ENCODE measurements at regions not wholly inside any gene's neighbourhood (a gene's known extent, or its start where the extent isn't known, plus 50 kb on each side); places are given as distances from the start of the nearest gene placed in this dataset.
"Not testable (repeated sequence)": the region's sequence is repeated elsewhere in the genome, so short reads cannot be mapped to it uniquely, and the experiment has no call there.

- no peaks in the 10 kb centered on the region for H3K36me3 ChIP-seq (ENCODE audit: control insufficient read depth, insufficient read depth, low read length)
- H3K9me3 ChIP-seq (ENCODE audit: control insufficient read depth, insufficient read depth, low read depth, low read length) = peaks cover 2% of the 10 kb centered on the region; the same call in 1 of the 2 replicates
- H3K9ac ChIP-seq (ENCODE audit: low read length) = no peak overlapping the region
- no peak overlapping the region for H3K27ac ChIP-seq (ENCODE audit: low read depth, low read length)
- H3K4me3 ChIP-seq (ENCODE audit: low read depth, low read length) = no peak overlapping the region
- H3K27me3 ChIP-seq (ENCODE audit: control insufficient read depth, insufficient read depth, low read length) = no peaks in the 10 kb centered on the region
- no peaks in the 10 kb centered on the region for H3K4me1 ChIP-seq (ENCODE audit: control insufficient read depth, insufficient read depth, low read length)
Observed at GRCh38 chr13:39916330-39916729, 260.9 kb downstream of the COG6 start.

GRCh38 chr13:39918620-39919236 is 263.3 kb downstream of the COG6 start:
- Histone ChIP-seq H3K4me3 (ENCODE audit: low read depth, low read length) (no peak overlapping the region), H3K27me3 (ENCODE audit: control insufficient read depth, insufficient read depth, low read length) (no peaks in the 10 kb centered on the region), H3K9ac (ENCODE audit: low read length) (no peak overlapping the region), H3K27ac (ENCODE audit: low read depth, low read length) (no peak overlapping the region), H3K36me3 (ENCODE audit: control insufficient read depth, insufficient read depth, low read length) (no peaks in the 10 kb centered on the region), H3K9me3 (ENCODE audit: control insufficient read depth, insufficient read depth, low read depth, low read length) (peaks cover 3% of the 10 kb centered on the region; the same call in 1 of the 2 replicates), H3K4me1 (ENCODE audit: control insufficient read depth, insufficient read depth, low read length) (no peaks in the 10 kb centered on the region)

GRCh38 chr13:39920613-39921012 is 265.2 kb downstream of the COG6 start:
- Histone ChIP-seq H3K36me3 (ENCODE audit: control insufficient read depth, insufficient read depth, low read length) (no peaks in the 10 kb centered on the region), H3K9me3 (ENCODE audit: control insufficient read depth, insufficient read depth, low read depth, low read length) (peaks cover 3% of the 10 kb centered on the region; the same call in 1 of the 2 replicates), H3K4me3 (ENCODE audit: low read depth, low read length) (no peak overlapping the region), H3K9ac (ENCODE audit: low read length) (no peak overlapping the region), H3K4me1 (ENCODE audit: control insufficient read depth, insufficient read depth, low read length) (no peaks in the 10 kb centered on the region), H3K27ac (ENCODE audit: low read depth, low read length) (no peak overlapping the region), H3K27me3 (ENCODE audit: control insufficient read depth, insufficient read depth, low read length) (no peaks in the 10 kb centered on the region)

GRCh38 chr13:39926345-39926744 is 270.9 kb downstream of the COG6 start:
- no peaks in the 10 kb centered on the region for H3K27me3 ChIP-seq (ENCODE audit: control insufficient read depth, insufficient read depth, low read length)
- H3K4me3 ChIP-seq (ENCODE audit: low read depth, low read length) = no peak overlapping the region
- no peaks in the 10 kb centered on the region for H3K36me3 ChIP-seq (ENCODE audit: control insufficient read depth, insufficient read depth, low read length)
- no peak overlapping the region for H3K27ac ChIP-seq (ENCODE audit: low read depth, low read length)
- H3K4me1 ChIP-seq (ENCODE audit: control insufficient read depth, insufficient read depth, low read length) = peaks cover under 1% of the 10 kb centered on the region; the same call in 1 of the 2 replicates
- H3K9ac ChIP-seq (ENCODE audit: low read length) = no peak overlapping the region
- peaks cover under 1% of the 10 kb centered on the region; the same call in 1 of the 2 replicates for H3K9me3 ChIP-seq (ENCODE audit: control insufficient read depth, insufficient read depth, low read depth, low read length)

GRCh38 chr13:39928261-39928660 is 272.8 kb downstream of the COG6 start:
- no peaks in the 10 kb centered on the region for H3K36me3 ChIP-seq (ENCODE audit: control insufficient read depth, insufficient read depth, low read length)
- H3K9me3 ChIP-seq (ENCODE audit: control insufficient read depth, insufficient read depth, low read depth, low read length) = no peaks in the 10 kb centered on the region
- no peak overlapping the region for H3K9ac ChIP-seq (ENCODE audit: low read length)
- H3K27me3 ChIP-seq (ENCODE audit: control insufficient read depth, insufficient read depth, low read length) = no peaks in the 10 kb centered on the region
- H3K4me3 ChIP-seq (ENCODE audit: low read depth, low read length) = no peak overlapping the region
- peaks cover 4% of the 10 kb centered on the region; the same call in 1 of the 2 replicates for H3K4me1 ChIP-seq (ENCODE audit: control insufficient read depth, insufficient read depth, low read length)
- no peak overlapping the region for H3K27ac ChIP-seq (ENCODE audit: low read depth, low read length)

- Histone ChIP-seq H3K36me3 (ENCODE audit: control insufficient read depth, insufficient read depth, low read length) (no peaks in the 10 kb centered on the region), H3K4me3 (ENCODE audit: low read depth, low read length) (no peak overlapping the region), H3K9me3 (ENCODE audit: control insufficient read depth, insufficient read depth, low read depth, low read length) (no peaks in the 10 kb centered on the region), H3K27me3 (ENCODE audit: control insufficient read depth, insufficient read depth, low read length) (no peaks in the 10 kb centered on the region), H3K9ac (ENCODE audit: low read length) (no peak overlapping the region), H3K4me1 (ENCODE audit: control insufficient read depth, insufficient read depth, low read length) (peaks cover 4% of the 10 kb centered on the region; the same call in 1 of the 2 replicates), H3K27ac (ENCODE audit: low read depth, low read length) (no peak overlapping the region)
Observed at GRCh38 chr13:39929583-39929982, 274.1 kb downstream of the COG6 start.

GRCh38 chr13:39930060-39930459 is 274.6 kb downstream of the COG6 start:
- Histone ChIP-seq H3K9ac (ENCODE audit: low read length) (no peak overlapping the region), H3K9me3 (ENCODE audit: control insufficient read depth, insufficient read depth, low read depth, low read length) (no peaks in the 10 kb centered on the region), H3K4me3 (ENCODE audit: low read depth, low read length) (no peak overlapping the region), H3K27me3 (ENCODE audit: control insufficient read depth, insufficient read depth, low read length) (no peaks in the 10 kb centered on the region), H3K36me3 (ENCODE audit: control insufficient read depth, insufficient read depth, low read length) (no peaks in the 10 kb centered on the region), H3K27ac (ENCODE audit: low read depth, low read length) (no peak overlapping the region), H3K4me1 (ENCODE audit: control insufficient read depth, insufficient read depth, low read length) (peaks cover 4% of the 10 kb centered on the region; the same call in 1 of the 2 replicates)

GRCh38 chr13:39930544-39931444 is 275.3 kb downstream of the COG6 start:
- Histone ChIP-seq H3K27ac (ENCODE audit: low read depth, low read length) (no peak overlapping the region), H3K36me3 (ENCODE audit: control insufficient read depth, insufficient read depth, low read length) (no peaks in the 10 kb centered on the region), H3K27me3 (ENCODE audit: control insufficient read depth, insufficient read depth, low read length) (no peaks in the 10 kb centered on the region), H3K4me3 (ENCODE audit: low read depth, low read length) (no peak overlapping the region), H3K9me3 (ENCODE audit: control insufficient read depth, insufficient read depth, low read depth, low read length) (no peaks in the 10 kb centered on the region), H3K9ac (ENCODE audit: low read length) (no peak overlapping the region), H3K4me1 (ENCODE audit: control insufficient read depth, insufficient read depth, low read length) (peaks cover 4% of the 10 kb centered on the region; the same call in 1 of the 2 replicates)

GRCh38 chr13:39931505-39931904 is 276.0 kb downstream of the COG6 start:
- Histone ChIP-seq H3K4me3 (ENCODE audit: low read depth, low read length) (no peak overlapping the region), H3K9ac (ENCODE audit: low read length) (no peak overlapping the region), H3K27ac (ENCODE audit: low read depth, low read length) (no peak overlapping the region), H3K27me3 (ENCODE audit: control insufficient read depth, insufficient read depth, low read length) (no peaks in the 10 kb centered on the region), H3K9me3 (ENCODE audit: control insufficient read depth, insufficient read depth, low read depth, low read length) (no peaks in the 10 kb centered on the region), H3K36me3 (ENCODE audit: control insufficient read depth, insufficient read depth, low read length) (no peaks in the 10 kb centered on the region), H3K4me1 (ENCODE audit: control insufficient read depth, insufficient read depth, low read length) (peaks cover 4% of the 10 kb centered on the region; the same call in 1 of the 2 replicates)

GRCh38 chr13:39932514-39932913 is 277.1 kb downstream of the COG6 start:
- not testable (repeated sequence) for H3K27me3 ChIP-seq (ENCODE audit: control insufficient read depth, insufficient read depth, low read length); H3K9me3 ChIP-seq (ENCODE audit: control insufficient read depth, insufficient read depth, low read depth, low read length); H3K36me3 ChIP-seq (ENCODE audit: control insufficient read depth, insufficient read depth, low read length); H3K9ac ChIP-seq (ENCODE audit: low read length); H3K27ac ChIP-seq (ENCODE audit: low read depth, low read length); H3K4me1 ChIP-seq (ENCODE audit: control insufficient read depth, insufficient read depth, low read length); H3K4me3 ChIP-seq (ENCODE audit: low read depth, low read length)

GRCh38 chr13:39935155-39935554 is 279.7 kb downstream of the COG6 start:
- no peaks in the 10 kb centered on the region for H3K36me3 ChIP-seq (ENCODE audit: control insufficient read depth, insufficient read depth, low read length)
- H3K27me3 ChIP-seq (ENCODE audit: control insufficient read depth, insufficient read depth, low read length) = no peaks in the 10 kb centered on the region
- H3K4me3 ChIP-seq (ENCODE audit: low read depth, low read length) = no peak overlapping the region
- H3K9me3 ChIP-seq (ENCODE audit: control insufficient read depth, insufficient read depth, low read depth, low read length) = no peaks in the 10 kb centered on the region
- peaks cover 4% of the 10 kb centered on the region; the same call in 1 of the 2 replicates for H3K4me1 ChIP-seq (ENCODE audit: control insufficient read depth, insufficient read depth, low read length)
- H3K27ac ChIP-seq (ENCODE audit: low read depth, low read length) = no peak overlapping the region
- no peak overlapping the region for H3K9ac ChIP-seq (ENCODE audit: low read length)

Measured in HUES6 (cell line).